NCI-H2196 (cell line): ENCODE measurements at regions not wholly inside any gene's neighbourhood (a gene's known extent, or its start where the extent isn't known, plus 50 kb on each side); places are given as distances from the start of the nearest gene placed in this dataset.
"Not testable (repeated sequence)": the region's sequence is repeated elsewhere in the genome, so short reads cannot be mapped to it uniquely, and the experiment has no call there.

Source experiments
- DNase-seq: peaks from one replicate; lab custom pipeline; 2025; ENCODE audit not compliant: unreplicated experiment; lab: John Stamatoyannopoulos, UW

GRCh38 chr11:42434911-42435310 is 876.9 kb upstream of the API5 start:
- not testable (repeated sequence) for DNase-seq

- no peak for DNase-seq
These were observed 867.4 kb upstream of the API5 start for GRCh38 chr11:42444406-42444805.

- no peak for DNase-seq
These were observed 849.1 kb upstream of the API5 start for GRCh38 chr11:42462558-42463310.

GRCh38 chr11:42465623-42466022 is 846.2 kb upstream of the API5 start:
- no peak for DNase-seq

GRCh38 chr11:42473106-42473505 is 838.7 kb upstream of the API5 start:
- no peak for DNase-seq

GRCh38 chr11:42482822-42483221 is 829.0 kb upstream of the API5 start:
- no peak for DNase-seq

- no peak for DNase-seq
These were observed 821.3 kb upstream of the API5 start for GRCh38 chr11:42490506-42490905.

GRCh38 chr11:42494459-42494858 is 817.3 kb upstream of the API5 start:
- no peak for DNase-seq

- DNase-seq: no peak
These were observed 812.8 kb upstream of the API5 start for GRCh38 chr11:42498971-42499370.

- no peak for DNase-seq
These were observed 809.6 kb upstream of the API5 start for GRCh38 chr11:42502151-42502550.

- no peak for DNase-seq
These were observed 789.8 kb upstream of the API5 start for GRCh38 chr11:42521994-42522393.

GRCh38 chr11:42524534-42525227 is 787.1 kb upstream of the API5 start:
- DNase-seq: peak; percentile 41

GRCh38 chr11:42526426-42526825 is 785.4 kb upstream of the API5 start:
- DNase-seq: no peak

GRCh38 chr11:42528471-42528870 is 783.3 kb upstream of the API5 start:
- no peak for DNase-seq

GRCh38 chr11:42528911-42529310 is 782.9 kb upstream of the API5 start:
- DNase-seq: no peak

GRCh38 chr11:42536611-42537360 is 775.0 kb upstream of the API5 start:
- DNase-seq: no peak

GRCh38 chr11:42542336-42542735 is 769.5 kb upstream of the API5 start:
- DNase-seq: no peak

- no peak for DNase-seq
These were observed 767.9 kb upstream of the API5 start for GRCh38 chr11:42543844-42544419.

GRCh38 chr11:42544726-42545125 is 767.1 kb upstream of the API5 start:
- no peak for DNase-seq

GRCh38 chr11:42545954-42546353 is 765.8 kb upstream of the API5 start:
- no peak for DNase-seq

- DNase-seq: no peak
These were observed 759.0 kb upstream of the API5 start for GRCh38 chr11:42552786-42553185.

GRCh38 chr11:42555190-42555589 is 756.6 kb upstream of the API5 start:
- no peak for DNase-seq
